GM18502 (cell line): ENCODE measurements at regions not wholly inside any gene's neighbourhood (a gene's known extent, or its start where the extent isn't known, plus 50 kb on each side); places are given as distances from the start of the nearest gene placed in this dataset.

Experiments used
- ATAC-seq: cut with Tn5 transposase; IDR thresholded peaks from one replicate; pipeline ENCODE4 v1.9.1; 2021; ENCODE audit warnings: mild to moderate bottlenecking; ENCODE audit not compliant: unreplicated experiment, poor library complexity

GRCh38 chr20:60263725-60264709 is 305.8 kb downstream of the CDH26 start:
- no peak for ATAC-seq

DNA sequence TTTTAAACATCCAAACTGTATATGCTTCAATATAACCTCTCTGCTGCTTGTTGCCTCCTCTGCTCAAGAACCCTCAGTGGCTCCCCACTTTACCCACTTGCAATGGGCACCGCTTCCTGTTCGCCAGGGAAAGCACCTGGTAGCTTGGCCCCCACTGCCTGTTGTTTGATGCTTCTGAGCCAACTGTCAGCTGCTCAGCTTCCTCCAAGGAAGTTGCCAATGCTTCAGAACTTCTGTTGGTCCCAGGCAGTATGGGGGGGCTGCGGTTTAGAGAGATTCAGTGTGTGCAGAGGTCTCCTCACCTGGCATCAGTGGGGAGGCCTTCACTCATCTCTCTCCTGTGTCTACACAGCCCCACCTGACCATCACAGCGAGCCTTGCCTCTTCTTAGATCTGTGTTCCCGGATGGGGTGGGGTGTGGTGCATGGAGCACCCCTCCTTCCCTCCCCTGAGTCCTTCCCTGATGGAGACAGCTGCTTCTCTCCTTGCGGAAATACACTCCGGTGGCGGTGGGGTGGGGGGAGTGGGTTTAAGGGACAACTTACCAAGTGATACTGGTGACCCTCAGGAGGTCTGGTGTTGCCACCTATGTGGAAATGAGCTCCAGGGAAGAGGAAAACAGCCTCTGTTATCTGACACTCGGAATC is 308.1 kb downstream of the CDH26 start:
- ATAC-seq: no peak

DNA sequence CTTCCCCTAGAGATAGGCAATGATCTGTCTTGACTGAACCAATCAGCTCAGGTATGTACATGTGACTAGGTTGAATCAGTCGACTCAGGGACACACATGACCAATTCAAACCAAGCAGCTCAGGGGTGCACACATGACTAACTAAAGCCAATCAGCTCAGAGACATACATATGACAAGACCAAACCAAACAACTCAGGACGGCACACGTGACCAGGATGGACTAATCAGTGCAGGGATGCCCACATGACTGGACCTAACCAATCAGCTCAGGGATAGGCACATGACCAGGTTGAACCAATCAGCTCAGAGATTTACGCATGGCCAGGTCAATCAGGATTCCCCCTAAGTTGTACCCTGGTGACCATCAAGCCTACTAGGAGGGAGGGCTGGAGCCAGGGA is 310.3 kb downstream of the CDH26 start:
- ATAC-seq: no peak

DNA sequence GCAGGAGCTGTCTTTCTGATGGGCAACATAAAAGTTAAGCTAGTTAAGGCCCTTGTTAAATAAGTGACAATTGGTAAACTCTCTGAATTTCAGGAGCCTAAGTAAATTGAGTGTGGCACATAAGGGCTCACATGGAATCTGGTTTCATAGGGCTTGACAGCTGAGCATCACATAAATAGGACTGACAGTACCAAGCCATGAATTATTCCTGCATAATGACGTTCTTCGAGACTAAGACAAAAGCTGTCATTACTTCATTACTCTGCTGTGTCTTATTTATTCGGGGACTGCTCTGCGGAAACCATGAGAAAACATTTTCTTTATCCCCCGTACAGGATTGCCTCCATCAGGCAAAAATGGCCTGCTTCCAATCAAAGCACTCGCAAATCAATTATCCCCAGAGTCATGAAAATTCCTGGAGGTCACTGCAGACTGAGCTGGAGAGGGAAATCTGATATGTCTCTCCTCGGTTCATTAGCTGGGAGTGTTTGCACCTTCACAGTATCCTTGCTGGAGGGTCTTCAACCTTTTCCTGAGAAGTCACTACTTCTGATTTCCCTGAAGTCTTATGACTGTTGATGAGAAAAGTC is 311.4 kb downstream of the CDH26 start:
- ATAC-seq: no peak

- ATAC-seq: no peak
Observed at GRCh38 chr20:60270341-60270740, 312.1 kb downstream of the CDH26 start.

- ATAC-seq: no peak
Observed at GRCh38 chr20:60271597-60271996, 313.4 kb downstream of the CDH26 start.

DNA sequence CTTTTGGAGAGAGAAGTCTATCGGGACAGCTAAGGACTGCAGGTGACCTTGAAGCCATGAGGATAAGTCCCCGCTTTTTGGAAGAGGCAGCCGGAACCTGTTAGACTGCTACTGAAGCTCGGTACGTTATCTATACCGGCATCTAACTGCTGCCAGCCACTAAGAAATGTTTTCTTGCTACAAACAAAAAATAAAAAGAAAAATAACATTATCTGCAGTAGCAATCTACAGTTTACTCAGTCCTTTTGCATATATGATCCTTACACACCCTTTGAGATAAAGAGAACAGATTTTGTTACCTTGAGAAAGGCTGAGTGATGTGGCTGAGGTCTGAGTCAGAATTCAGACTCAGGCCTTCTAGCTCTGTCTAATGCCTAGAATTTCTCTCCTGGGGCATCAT is 314.6 kb downstream of the CDH26 start:
- no peak for ATAC-seq

DNA sequence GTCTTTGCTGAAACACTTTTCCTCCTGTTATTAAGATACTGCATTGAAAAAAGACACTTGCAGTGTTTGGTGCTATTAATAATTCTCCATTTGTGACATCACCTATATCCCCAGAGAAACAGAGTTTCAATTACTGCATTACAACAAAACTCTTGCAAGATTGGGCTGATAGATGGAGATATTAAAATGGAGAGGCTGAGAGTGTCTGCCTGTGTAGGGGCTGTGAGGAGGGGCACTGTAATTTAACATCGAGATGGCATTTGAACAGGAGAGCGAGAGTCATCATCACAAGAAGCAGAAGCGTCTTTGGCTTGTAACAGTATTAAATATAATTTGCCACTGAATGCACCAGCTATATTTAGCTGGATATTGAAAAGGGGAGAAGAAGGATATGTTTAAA is 316.5 kb downstream of the CDH26 start:
- no peak for ATAC-seq

GRCh38 chr20:60281295-60281694 is 323.1 kb downstream of the CDH26 start:
- ATAC-seq: no peak

DNA sequence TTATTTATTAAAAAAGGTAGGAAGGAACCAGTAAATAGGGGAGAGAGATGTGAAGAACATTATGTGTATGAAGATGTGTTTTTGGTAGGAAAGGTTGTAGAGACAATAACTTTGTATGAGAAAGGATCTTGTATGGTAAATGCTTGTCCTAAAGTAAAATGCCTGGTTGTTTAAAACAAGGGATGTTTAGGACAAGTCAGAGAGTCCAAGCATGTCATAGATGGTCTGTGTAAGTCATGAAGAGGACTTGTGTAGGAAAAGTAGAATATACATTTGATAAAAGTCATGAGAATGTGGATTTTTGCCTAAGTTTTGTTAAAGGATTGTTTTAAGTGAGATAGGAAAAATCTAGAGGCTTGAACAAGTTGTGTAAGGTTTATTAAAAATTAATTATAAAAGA is 325.1 kb downstream of the CDH26 start:
- no peak for ATAC-seq

DNA sequence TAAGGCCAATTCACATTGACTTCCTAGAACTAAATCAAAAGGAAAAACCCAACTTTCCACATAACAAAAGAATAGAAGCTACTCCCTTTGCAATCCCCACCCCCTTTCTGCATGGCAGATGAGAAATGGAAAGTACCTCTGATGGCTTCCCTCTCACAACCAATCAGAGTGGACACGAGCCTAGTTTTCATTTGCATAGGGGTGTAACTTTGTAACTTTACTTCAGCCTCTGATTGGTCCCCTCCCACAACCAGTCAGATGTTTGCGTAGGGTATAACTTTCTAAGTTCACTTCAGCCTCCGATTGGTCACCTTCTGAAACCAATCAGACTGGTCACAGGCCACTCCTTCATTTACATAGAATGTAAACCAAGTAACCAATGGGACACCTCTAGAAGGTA is 328.5 kb downstream of the CDH26 start:
- no peak for ATAC-seq

DNA sequence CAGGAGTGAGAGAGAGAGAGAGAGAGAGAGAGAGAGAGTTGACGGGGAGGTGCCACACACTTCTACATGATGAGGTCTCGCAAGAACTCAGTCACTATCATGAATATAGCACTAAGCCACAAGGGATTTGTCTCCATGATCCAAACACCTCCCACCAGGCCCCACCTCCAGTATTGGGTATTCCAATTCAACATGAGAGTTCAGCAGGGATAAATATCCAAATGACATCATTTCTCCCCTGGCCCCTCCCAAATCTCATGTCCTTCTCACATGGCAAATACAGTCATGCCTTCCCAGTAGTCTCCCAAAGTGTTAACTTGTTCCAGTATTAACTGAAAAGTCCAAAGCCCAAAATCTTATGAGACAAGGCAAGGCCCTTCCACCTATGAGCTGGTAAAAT is 330.7 kb downstream of the CDH26 start:
- ATAC-seq: no peak

GRCh38 chr20:60292001-60292520 is 333.8 kb downstream of the CDH26 start:
- no peak for ATAC-seq

- no peak for ATAC-seq
Observed at GRCh38 chr20:60294632-60295031, 336.4 kb downstream of the CDH26 start.

GRCh38 chr20:60295214-60295613 is 337.0 kb downstream of the CDH26 start:
- no peak for ATAC-seq

- ATAC-seq: no peak
Observed at GRCh38 chr20:60297649-60298048, 339.4 kb downstream of the CDH26 start.

GRCh38 chr20:60298647-60299046 is 340.4 kb downstream of the CDH26 start:
- no peak for ATAC-seq

DNA sequence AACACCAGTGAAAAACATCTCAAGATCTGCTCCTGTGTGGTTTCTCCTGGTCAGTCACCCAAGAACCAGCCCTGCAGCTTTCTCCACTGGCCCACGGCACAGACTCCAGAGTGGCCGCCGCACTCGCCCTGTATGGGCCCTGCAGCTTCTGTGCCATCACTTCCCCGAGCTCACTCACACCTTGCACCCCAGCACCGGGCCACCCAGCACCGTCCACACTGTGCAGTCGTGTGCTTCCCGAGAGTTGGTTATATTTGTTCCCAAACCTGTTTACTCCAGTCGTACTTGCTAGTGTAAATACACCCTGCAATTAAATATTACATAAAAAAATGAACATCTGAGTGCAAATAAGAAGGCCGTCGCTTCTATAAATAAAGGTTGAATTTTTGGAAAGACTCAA is 341.7 kb downstream of the CDH26 start:
- no peak for ATAC-seq

GRCh38 chr20:60300374-60300773 is 342.2 kb downstream of the CDH26 start:
- ATAC-seq: no peak

GRCh38 chr20:60302875-60303274 is 344.7 kb downstream of the CDH26 start:
- ATAC-seq: no peak

DNA sequence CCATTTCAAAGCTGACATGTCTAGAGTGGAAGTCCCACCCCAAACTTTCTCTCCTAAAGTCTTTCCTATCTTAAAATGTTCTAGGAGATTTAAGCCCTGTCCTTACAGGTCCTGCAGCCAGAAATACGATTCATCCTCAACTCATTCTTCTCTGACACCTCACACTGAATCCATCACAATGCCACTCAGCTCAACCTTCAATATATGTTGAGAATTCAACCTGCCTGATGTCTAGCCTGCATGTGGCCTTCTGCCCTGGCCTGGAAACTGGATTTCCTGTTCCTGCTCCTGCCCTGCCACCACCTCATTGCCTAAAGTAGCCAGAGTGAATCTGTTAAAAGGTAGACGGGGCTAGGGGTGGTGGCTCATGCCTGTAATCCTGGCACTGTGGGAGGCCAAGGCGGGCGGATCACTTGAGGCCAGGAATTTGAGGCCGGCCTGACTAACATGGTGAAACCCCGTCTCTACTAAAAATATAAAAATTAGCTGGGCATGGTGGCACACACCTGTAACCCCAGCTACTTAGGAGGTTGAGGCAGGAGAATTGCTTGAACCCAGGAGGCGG is 345.9 kb downstream of the CDH26 start:
- ATAC-seq: no peak
